ENCODE measurements at regions not wholly inside any gene's neighbourhood (a gene's known extent, or its start where the extent isn't known, plus 50 kb on each side); places are given as distances from the start of the nearest gene placed in this dataset.
A peak's percentile ranks its signal among the peaks of the same experiment; 100 is the strongest.

DNA sequence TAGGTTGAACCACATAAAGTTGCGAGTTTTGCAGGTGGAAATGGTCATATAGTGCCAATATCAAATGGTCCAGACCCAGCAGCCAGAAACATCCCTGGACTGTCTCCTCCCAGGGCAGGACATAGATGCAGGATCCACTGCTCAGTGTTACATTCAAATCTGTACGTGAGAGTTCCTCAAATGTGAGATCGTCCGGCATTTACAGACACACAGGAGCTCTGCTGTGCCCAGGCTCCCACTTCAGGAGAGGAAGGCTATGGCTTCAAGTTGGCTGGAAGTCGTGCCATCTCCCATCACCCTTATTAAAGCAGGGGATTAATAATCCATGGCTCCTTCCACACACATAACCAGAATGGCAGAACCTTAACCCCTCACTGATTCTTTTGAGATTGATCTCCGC lies 688.2 kb upstream of the HS6ST1 start:
- no peak for DNase-seq (ENCODE audit: low spot score)
- TF ChIP-seq EZH2 (IDR thresholded peaks at IDR 0.05) (no peak), EZH2phosphoT487 (IDR thresholded peaks at IDR 0.05) (no peak)
- TF ChIP-seq, protein P1, sequence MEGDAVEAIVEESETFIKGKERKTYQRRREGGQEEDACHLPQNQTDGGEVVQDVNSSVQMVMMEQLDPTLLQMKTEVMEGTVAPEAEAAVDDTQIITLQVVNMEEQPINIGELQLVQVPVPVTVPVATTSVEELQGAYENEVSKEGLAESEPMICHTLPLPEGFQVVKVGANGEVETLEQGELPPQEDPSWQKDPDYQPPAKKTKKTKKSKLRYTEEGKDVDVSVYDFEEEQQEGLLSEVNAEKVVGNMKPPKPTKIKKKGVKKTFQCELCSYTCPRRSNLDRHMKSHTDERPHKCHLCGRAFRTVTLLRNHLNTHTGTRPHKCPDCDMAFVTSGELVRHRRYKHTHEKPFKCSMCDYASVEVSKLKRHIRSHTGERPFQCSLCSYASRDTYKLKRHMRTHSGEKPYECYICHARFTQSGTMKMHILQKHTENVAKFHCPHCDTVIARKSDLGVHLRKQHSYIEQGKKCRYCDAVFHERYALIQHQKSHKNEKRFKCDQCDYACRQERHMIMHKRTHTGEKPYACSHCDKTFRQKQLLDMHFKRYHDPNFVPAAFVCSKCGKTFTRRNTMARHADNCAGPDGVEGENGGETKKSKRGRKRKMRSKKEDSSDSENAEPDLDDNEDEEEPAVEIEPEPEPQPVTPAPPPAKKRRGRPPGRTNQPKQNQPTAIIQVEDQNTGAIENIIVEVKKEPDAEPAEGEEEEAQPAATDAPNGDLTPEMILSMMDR (IDR thresholded peaks at IDR 0.05) = no peak
- Histone ChIP-seq H3K9me3 (ENCODE audit: low read depth) (no peaks in the 10 kb centered on the region), H3K4me1 (no peaks in the 10 kb centered on the region), H3K9ac (no peak overlapping the region), H3K4me3 (no peak overlapping the region), H3K4me2 (no peak overlapping the region), H3K27ac (no peak overlapping the region), H3F3A (ENCODE audit: low read depth) (no peaks in the 10 kb centered on the region), H2AFZ (replicated peaks) (no peak overlapping the region), H3K27me3 (no peaks in the 10 kb centered on the region), H4K20me1 (ENCODE audit: low read depth) (no peaks in the 10 kb centered on the region), H3K36me3 (no peaks in the 10 kb centered on the region), H3K79me2 (ENCODE audit: low read depth) (no peaks in the 10 kb centered on the region)
- H3K4me1 Mint-ChIP-seq = no peaks in the 10 kb centered on the region
- H3K4me3 Mint-ChIP-seq = peak overlapping the region; percentile 33
- peaks cover 8% of the 10 kb centered on the region for H3K27me3 Mint-ChIP-seq (ENCODE audit: insufficient read depth, low read depth)
- H3K9me3 Mint-ChIP-seq = no peaks in the 10 kb centered on the region
- H3K27ac Mint-ChIP-seq = no peak overlapping the region
- H3K36me3 Mint-ChIP-seq = no peaks in the 10 kb centered on the region

DNA sequence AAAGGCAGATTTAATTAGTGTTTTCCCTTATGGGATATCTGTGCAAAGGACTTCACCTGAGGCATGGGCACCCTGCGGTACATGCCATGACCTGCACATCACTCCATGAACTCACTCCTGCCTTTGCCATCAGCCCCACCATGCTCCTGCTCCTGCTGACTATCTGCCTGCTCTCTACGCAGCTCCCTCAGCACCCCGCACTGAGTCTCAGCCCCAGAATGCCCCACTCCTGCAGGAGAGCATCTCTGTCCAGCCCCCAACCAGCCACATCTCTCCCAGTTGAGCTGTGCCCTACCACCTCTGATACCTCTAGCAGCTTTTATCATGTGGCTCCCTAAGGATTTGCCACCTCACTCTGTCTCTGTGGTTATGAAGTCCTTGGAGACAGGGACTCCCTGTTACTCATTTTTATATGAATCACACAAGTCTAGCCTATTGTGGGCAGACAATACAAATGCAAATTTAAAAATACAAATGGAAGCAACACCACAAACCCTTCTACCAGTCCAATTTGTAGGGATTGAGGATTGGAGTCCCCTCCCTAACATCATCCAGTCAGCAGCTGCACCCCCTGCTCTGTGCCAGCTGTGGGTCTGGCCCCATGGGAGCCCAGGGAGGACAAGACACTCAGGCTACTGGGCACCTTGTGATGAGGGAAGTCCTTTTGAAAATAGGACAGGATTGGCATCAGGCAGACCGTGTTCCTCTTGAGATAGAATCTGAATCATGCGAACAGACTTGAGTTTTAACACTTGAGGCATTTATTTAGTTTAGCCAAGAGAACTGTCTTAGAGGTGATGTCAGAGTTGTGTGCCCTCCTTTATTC lies 689.6 kb upstream of the HS6ST1 start:
- no peaks in the 10 kb centered on the region for H3K4me1 Mint-ChIP-seq

DNA sequence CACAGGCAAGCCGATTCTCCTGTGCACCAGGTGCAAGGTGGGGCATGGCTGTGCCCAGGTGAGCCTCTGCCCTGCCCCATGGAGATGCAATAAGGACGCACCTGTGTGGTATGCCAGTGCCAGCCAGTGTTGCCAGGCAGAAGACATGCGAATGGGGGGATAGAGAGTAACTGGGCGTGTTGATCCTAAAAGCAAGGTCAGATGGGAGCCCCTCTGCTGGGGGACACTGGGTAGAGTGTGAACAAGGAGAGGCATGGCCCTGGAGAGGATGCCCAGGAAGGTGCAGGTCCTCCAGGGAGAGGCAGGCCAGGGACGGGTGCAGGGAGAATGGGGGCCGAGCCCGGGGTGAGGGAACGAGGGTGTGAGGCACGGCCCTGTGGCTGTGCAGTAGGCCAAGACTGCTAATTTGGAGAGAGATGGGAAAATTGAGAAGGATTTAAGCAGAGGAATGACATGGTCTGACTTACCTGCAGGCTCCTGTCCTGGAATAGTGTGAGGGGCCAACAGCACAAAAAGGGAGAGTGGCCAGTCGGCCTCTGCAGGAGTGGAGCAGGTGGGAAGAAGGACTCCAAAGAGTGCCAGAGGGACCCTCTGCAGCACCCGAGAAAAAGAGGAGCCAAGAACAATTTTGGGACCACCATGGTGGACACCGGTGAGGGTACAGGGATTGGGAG lies 690.4 kb upstream of the HS6ST1 start:
- Mint-ChIP-seq H3K9me3 (no peaks in the 10 kb centered on the region), H3K27ac (no peak overlapping the region)

More for the DNA sequence above, 689.6 kb upstream of the HS6ST1 start:
- Histone ChIP-seq H3F3A (ENCODE audit: low read depth) (no peaks in the 10 kb centered on the region), H3K4me2 (no peak overlapping the region), H3K4me1 (no peaks in the 10 kb centered on the region), H3K27ac (no peak overlapping the region), H3K79me2 (ENCODE audit: low read depth) (no peaks in the 10 kb centered on the region), H3K4me3 (no peak overlapping the region), H2AFZ (replicated peaks) (no peak overlapping the region), H4K20me1 (ENCODE audit: low read depth) (no peaks in the 10 kb centered on the region), H3K9me3 (ENCODE audit: low read depth) (no peaks in the 10 kb centered on the region), H3K27me3 (no peaks in the 10 kb centered on the region), H3K9ac (no peak overlapping the region), H3K36me3 (no peaks in the 10 kb centered on the region)
- TF ChIP-seq EZH2phosphoT487 (IDR thresholded peaks at IDR 0.05) = no peak
- TF ChIP-seq, protein P1 (IDR thresholded peaks at IDR 0.05) = no peak
- H3K4me3 Mint-ChIP-seq = no peak overlapping the region
- peaks cover 8% of the 10 kb centered on the region for H3K27me3 Mint-ChIP-seq (ENCODE audit: insufficient read depth, low read depth)
- no peak for DNase-seq (ENCODE audit: low spot score)
- H3K27ac Mint-ChIP-seq = no peak overlapping the region
- H3K9me3 Mint-ChIP-seq = no peaks in the 10 kb centered on the region
- no peaks in the 10 kb centered on the region for H3K36me3 Mint-ChIP-seq

More for the DNA sequence above, 690.4 kb upstream of the HS6ST1 start:
- Histone ChIP-seq H4K20me1 (ENCODE audit: low read depth) (no peaks in the 10 kb centered on the region), H3K27ac (no peak overlapping the region), H3K9ac (no peak overlapping the region), H3F3A (ENCODE audit: low read depth) (no peaks in the 10 kb centered on the region), H3K4me2 (no peak overlapping the region), H3K36me3 (no peaks in the 10 kb centered on the region), H3K9me3 (ENCODE audit: low read depth) (no peaks in the 10 kb centered on the region), H3K27me3 (no peaks in the 10 kb centered on the region), H2AFZ (replicated peaks) (no peak overlapping the region), H3K79me2 (ENCODE audit: low read depth) (no peaks in the 10 kb centered on the region), H3K4me1 (no peaks in the 10 kb centered on the region), H3K4me3 (no peak overlapping the region)
- H3K36me3 Mint-ChIP-seq = no peaks in the 10 kb centered on the region
- no peak overlapping the region for H3K4me3 Mint-ChIP-seq
- DNase-seq (ENCODE audit: low spot score) = no peak
- H3K27me3 Mint-ChIP-seq (ENCODE audit: insufficient read depth, low read depth) = peaks cover 8% of the 10 kb centered on the region
- TF ChIP-seq, protein P1 (IDR thresholded peaks at IDR 0.05) = no peak
- TF ChIP-seq EZH2phosphoT487 (IDR thresholded peaks at IDR 0.05) (no peak), EZH2 (IDR thresholded peaks at IDR 0.05) (no peak)
- no peaks in the 10 kb centered on the region for H3K4me1 Mint-ChIP-seq

Measured in neural progenitor cell (in vitro differentiated cells).